Progenitor cell of endocrine pancreas (in vitro differentiated cells): ENCODE measurements at regions not wholly inside any gene's neighbourhood (a gene's known extent, or its start where the extent isn't known, plus 50 kb on each side); places are given as distances from the start of the nearest gene placed in this dataset.

Source experiments
- DNase-seq: peaks from one replicate; pipeline ENCODE4 v3.0.0; 2021; ENCODE audit warnings: low spot score; ENCODE audit not compliant: unreplicated experiment
- H3K27ac Mint-ChIP-seq: 2 replicates; pipeline ENCODE4 v1.8.0; 2021; ENCODE audit warnings: mild to moderate bottlenecking, moderate library complexity, mixed read lengths
- H3K27me3 Mint-ChIP-seq: 2 replicates; pipeline ENCODE4 v1.8.0; 2021; ENCODE audit warnings: mixed read lengths
- H3K36me3 Mint-ChIP-seq: 2 replicates; pipeline ENCODE4 v1.8.0; 2022; ENCODE audit warnings: mixed read lengths; ENCODE audit not compliant: insufficient read depth
- H3K4me1 Mint-ChIP-seq: 2 replicates; pipeline ENCODE4 v1.8.0; 2021; ENCODE audit warnings: low read depth, mixed read lengths
- H3K4me3 Mint-ChIP-seq: 2 replicates; pipeline ENCODE4 v1.8.0; 2021; ENCODE audit warnings: low read depth, mild to moderate bottlenecking, moderate library complexity, mixed read lengths
- H3K9me3 Mint-ChIP-seq: 2 replicates; pipeline ENCODE4 v1.8.0; 2021; ENCODE audit warnings: low read depth, mixed read lengths
- TF ChIP-seq, protein P1 (sequence below): fragments of 200-600 bp; sonication (generic); IDR thresholded peaks from one replicate; pipeline ENCODE4 v1.5.0; 2021; ENCODE audit warnings: antibody characterized with exemption, mild to moderate bottlenecking; ENCODE audit not compliant: unreplicated experiment

DNA sequence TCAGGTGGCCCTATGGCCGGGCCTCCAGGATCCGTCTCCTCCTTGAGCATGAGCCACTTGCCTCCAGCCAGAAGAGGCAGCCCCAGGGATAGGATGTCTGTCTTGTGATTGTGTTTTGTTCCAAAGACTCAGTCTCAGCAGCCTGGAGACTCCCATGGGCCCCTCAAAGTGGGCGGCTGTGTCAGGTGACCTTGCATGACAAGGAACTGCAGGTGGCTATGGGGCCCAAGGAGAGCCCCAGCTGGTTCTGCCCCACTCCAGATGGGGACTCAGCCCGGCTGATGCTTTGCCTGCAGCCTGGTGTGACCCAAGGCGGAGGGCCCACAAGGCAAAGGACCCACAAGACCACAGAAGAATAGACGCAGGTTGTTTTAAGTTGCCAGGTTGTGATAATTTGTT lies 284.3 kb upstream of the IRX4 start:
- no peak for DNase-seq
- Mint-ChIP-seq H3K9me3 (no peaks in the 10 kb centered on the region), H3K27ac (no peak overlapping the region), H3K4me3 (no peak overlapping the region), H3K36me3 (no peaks in the 10 kb centered on the region), H3K27me3 (peaks cover 68% of the 10 kb centered on the region), H3K4me1 (peaks cover 3% of the 10 kb centered on the region)
- TF ChIP-seq, protein P1, sequence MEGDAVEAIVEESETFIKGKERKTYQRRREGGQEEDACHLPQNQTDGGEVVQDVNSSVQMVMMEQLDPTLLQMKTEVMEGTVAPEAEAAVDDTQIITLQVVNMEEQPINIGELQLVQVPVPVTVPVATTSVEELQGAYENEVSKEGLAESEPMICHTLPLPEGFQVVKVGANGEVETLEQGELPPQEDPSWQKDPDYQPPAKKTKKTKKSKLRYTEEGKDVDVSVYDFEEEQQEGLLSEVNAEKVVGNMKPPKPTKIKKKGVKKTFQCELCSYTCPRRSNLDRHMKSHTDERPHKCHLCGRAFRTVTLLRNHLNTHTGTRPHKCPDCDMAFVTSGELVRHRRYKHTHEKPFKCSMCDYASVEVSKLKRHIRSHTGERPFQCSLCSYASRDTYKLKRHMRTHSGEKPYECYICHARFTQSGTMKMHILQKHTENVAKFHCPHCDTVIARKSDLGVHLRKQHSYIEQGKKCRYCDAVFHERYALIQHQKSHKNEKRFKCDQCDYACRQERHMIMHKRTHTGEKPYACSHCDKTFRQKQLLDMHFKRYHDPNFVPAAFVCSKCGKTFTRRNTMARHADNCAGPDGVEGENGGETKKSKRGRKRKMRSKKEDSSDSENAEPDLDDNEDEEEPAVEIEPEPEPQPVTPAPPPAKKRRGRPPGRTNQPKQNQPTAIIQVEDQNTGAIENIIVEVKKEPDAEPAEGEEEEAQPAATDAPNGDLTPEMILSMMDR = no peak

DNA sequence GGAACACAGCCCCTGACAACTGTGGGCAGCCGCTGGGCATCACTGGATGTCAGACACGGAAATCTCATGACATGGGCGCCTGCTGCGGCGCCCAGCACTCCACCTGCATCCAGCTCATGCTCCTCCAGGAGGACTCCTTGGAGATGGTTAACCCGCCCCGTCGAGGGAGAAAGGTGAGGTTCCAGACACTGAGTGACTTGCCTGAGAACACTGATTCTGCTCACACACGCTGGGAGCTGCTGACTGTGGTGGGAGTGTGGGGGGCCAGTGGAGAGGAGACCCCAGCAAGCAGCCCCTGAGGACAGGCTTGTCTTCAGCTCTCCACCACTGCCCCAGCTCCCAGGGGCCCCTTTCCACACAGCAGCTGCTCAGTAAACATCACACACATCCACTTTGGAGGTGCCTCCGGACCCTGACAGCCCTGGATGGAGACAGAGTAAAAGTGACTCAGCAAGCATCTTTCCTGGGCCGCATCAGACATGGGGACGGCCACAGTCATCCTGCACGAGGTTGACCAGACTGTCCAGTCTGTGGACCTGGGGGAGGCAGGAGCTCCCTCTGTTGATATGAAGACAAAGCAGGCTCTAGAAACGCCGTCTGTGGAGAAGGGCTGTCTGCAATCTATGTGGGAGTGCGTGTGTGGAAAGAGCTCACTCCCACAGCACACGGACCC lies 283.7 kb upstream of the IRX4 start:
- peaks cover 3% of the 10 kb centered on the region for H3K4me1 Mint-ChIP-seq
- DNase-seq = no peak
- no peaks in the 10 kb centered on the region for H3K36me3 Mint-ChIP-seq
- TF ChIP-seq, protein P1 = no peak
- H3K27me3 Mint-ChIP-seq = peaks cover 67% of the 10 kb centered on the region
- no peak overlapping the region for H3K4me3 Mint-ChIP-seq
- H3K9me3 Mint-ChIP-seq = no peaks in the 10 kb centered on the region
- H3K27ac Mint-ChIP-seq = no peak overlapping the region

DNA sequence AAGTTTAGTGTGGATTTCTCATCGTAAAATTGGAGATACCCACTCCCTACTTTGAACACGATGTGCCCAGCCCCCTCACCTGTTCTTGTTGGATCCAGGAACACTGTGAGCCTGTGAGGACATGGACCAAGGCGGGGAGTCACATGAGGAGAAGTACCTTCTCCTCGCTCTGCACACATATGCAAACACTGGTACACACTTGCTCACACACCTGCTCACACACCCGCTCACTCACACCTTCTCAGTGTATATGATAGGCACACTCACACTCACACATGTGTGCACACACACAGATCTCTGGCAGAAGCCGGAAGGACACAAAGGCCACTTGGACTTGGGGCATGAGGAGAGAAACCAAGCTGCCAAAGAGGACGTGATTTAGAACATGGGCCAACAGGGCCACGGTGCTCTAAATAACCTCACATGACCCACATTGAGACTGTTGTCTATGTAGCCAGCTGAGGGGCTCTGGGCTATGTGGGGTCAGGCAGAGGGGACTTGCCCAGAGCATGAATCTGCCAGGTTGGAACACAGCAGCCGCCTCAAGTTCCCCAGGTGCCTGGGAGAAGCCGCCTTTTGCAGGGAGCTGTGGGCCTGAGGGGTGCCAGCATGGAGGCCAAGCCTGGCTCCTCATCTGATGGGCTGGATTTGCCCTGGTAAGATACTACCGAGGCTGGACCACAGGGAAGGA lies 283.0 kb upstream of the IRX4 start:
- Mint-ChIP-seq H3K4me3 (no peak overlapping the region), H3K27me3 (peaks cover 61% of the 10 kb centered on the region), H3K36me3 (no peaks in the 10 kb centered on the region), H3K9me3 (no peaks in the 10 kb centered on the region), H3K4me1 (peaks cover 3% of the 10 kb centered on the region), H3K27ac (no peak overlapping the region)
- DNase-seq = no peak
- TF ChIP-seq, protein P1 = no peak

DNA sequence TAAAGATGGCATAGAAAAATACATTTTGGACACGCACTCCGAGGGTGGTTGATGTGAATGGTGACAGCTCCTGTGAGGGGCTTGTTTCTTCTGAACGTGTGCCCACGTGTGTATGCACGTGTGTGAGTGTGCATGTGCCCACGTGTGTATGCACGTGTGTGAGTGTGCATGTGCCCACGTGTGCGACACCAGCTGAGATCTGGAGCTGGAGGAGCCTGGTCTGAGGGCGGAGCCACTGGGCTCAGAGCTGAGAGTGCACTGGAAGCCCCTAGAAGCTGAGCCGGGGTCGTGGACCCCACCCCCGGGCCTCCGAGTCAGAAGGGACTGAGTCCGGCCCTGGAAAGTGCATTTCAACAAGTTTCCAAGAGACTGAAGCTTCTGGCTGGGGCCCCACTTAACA lies 282.5 kb upstream of the IRX4 start:
- TF ChIP-seq, protein P1 = no peak
- peaks cover 57% of the 10 kb centered on the region for H3K27me3 Mint-ChIP-seq
- no peaks in the 10 kb centered on the region for H3K9me3 Mint-ChIP-seq
- no peaks in the 10 kb centered on the region for H3K4me1 Mint-ChIP-seq
- no peak overlapping the region for H3K27ac Mint-ChIP-seq
- no peaks in the 10 kb centered on the region for H3K36me3 Mint-ChIP-seq
- H3K4me3 Mint-ChIP-seq = no peak overlapping the region
- no peak for DNase-seq

DNA sequence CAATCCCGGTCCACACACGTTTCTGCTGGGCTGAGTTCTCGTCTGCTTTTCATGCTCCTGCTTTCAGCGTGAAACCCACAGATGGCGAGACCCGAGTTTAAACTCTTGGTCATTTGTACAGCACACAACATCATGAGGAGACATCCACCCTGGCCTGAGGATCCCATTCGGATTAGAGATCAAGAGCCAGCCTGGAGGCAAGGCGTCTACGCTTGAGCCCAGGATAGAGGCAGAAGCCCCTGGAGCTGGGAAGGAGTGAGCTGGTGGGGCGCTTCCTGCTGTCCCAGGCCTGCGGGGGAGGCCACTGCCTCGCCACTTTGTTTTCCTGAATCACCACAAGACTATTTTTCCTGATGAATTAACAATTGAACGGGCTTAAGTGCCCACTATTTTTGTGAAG lies 281.9 kb upstream of the IRX4 start:
- Mint-ChIP-seq H3K27me3 (peaks cover 58% of the 10 kb centered on the region), H3K4me3 (no peak overlapping the region), H3K9me3 (no peaks in the 10 kb centered on the region), H3K27ac (peak overlapping the region; percentile 54), H3K36me3 (no peaks in the 10 kb centered on the region), H3K4me1 (no peaks in the 10 kb centered on the region)
- TF ChIP-seq, protein P1 = no peak
- DNase-seq = no peak
